Skeletal muscle tissue (tissue), 3 donors: ENCODE measurements at regions not wholly inside any gene's neighbourhood (a gene's known extent, or its start where the extent isn't known, plus 50 kb on each side); places are given as distances from the start of the nearest gene placed in this dataset.

Experiments
- H3K27ac ChIP-seq: one replicate; pipeline ENCODE4 v1.7.0; 2013; ENCODE audit warnings: mild to moderate bottlenecking, low read depth, low read length, inconsistent platforms
- H3K27me3 ChIP-seq, 3 donors: one replicate each; pipeline ENCODE4 v1.7.0; 2013; ENCODE audit warnings: low read length in 3 of 3; ENCODE audit not compliant: control insufficient read depth in 3 of 3, insufficient read depth in 3 of 3
- H3K36me3 ChIP-seq, 3 donors: one replicate each; pipeline ENCODE4 v1.7.0; 2013; ENCODE audit warnings: low read length in 3 of 3; ENCODE audit not compliant: control insufficient read depth in 3 of 3, insufficient read depth in 3 of 3
- H3K4me1 ChIP-seq, 3 donors: one replicate each; pipeline ENCODE4 v1.7.0; 2013; ENCODE audit warnings: low read length in 3 of 3, mild to moderate bottlenecking in 3 of 3; ENCODE audit not compliant: control insufficient read depth in 3 of 3, insufficient read depth in 3 of 3
- H3K4me3 ChIP-seq, 3 donors: one replicate each; pipeline ENCODE4 v1.7.0; 2013; ENCODE audit warnings: low read length in 3 of 3
- H3K9ac ChIP-seq, 3 donors: one replicate each; pipeline ENCODE4 v1.7.0; 2013; ENCODE audit warnings: low read length in 3 of 3, mild to moderate bottlenecking in 3 of 3, moderate library complexity in 2 of 3, low read depth in 1 of 3
- H3K9me3 ChIP-seq, 3 donors: one replicate each; pipeline ENCODE4 v1.7.0; 2013; ENCODE audit warnings: low read length in 3 of 3; ENCODE audit not compliant: control insufficient read depth in 3 of 3
- donor health status: Osteomylitis.

- Histone ChIP-seq H3K36me3 (no peaks in the 10 kb centered on the region), H3K4me1 (no peaks in the 10 kb centered on the region), H3K9me3 (no peaks in the 10 kb centered on the region), H3K27me3 (no peaks in the 10 kb centered on the region), H3K27ac (no peak overlapping the region), H3K9ac (no peak overlapping the region), H3K4me3 (no peak overlapping the region)
Measured at GRCh38 chr7:136136906-136137454, 159.8 kb upstream of the MTPN start.

GRCh38 chr7:136134503-136134902, 157.3 kb upstream of the MTPN start:
- Histone ChIP-seq H3K9ac (no peak overlapping the region), H3K4me3 (no peak overlapping the region), H3K36me3 (no peaks in the 10 kb centered on the region), H3K9me3 (no peaks in the 10 kb centered on the region), H3K27me3 (no peaks in the 10 kb centered on the region), H3K27ac (no peak overlapping the region), H3K4me1 (no peaks in the 10 kb centered on the region)

GRCh38 chr7:136133551-136133950, 156.4 kb upstream of the MTPN start:
- H3K9ac ChIP-seq = no peak overlapping the region
- H3K36me3 ChIP-seq = no peaks in the 10 kb centered on the region
- no peaks in the 10 kb centered on the region for H3K27me3 ChIP-seq
- H3K9me3 ChIP-seq = no peaks in the 10 kb centered on the region
- H3K27ac ChIP-seq = no peak overlapping the region
- H3K4me3 ChIP-seq = no peak overlapping the region
- no peaks in the 10 kb centered on the region for H3K4me1 ChIP-seq

- Histone ChIP-seq H3K9ac (no peak overlapping the region), H3K36me3 (no peaks in the 10 kb centered on the region), H3K27me3 (no peaks in the 10 kb centered on the region), H3K27ac (no peak overlapping the region), H3K9me3 (no peaks in the 10 kb centered on the region), H3K4me1 (no peaks in the 10 kb centered on the region), H3K4me3 (no peak overlapping the region)
Measured at GRCh38 chr7:136131304-136131630, 154.1 kb upstream of the MTPN start.

- Histone ChIP-seq H3K4me1 (no peaks in the 10 kb centered on the region), H3K4me3 (no peak overlapping the region), H3K27ac (no peak overlapping the region), H3K27me3 (no peaks in the 10 kb centered on the region), H3K9me3 (no peaks in the 10 kb centered on the region), H3K36me3 (no peaks in the 10 kb centered on the region), H3K9ac (no peak overlapping the region)
Measured at GRCh38 chr7:136130511-136131303, 153.5 kb upstream of the MTPN start.

GRCh38 chr7:136128050-136128449, 150.9 kb upstream of the MTPN start:
- H3K36me3 ChIP-seq = no peaks in the 10 kb centered on the region
- H3K27me3 ChIP-seq = no peaks in the 10 kb centered on the region
- H3K4me1 ChIP-seq = no peaks in the 10 kb centered on the region
- H3K9ac ChIP-seq = no peak overlapping the region
- no peaks in the 10 kb centered on the region for H3K9me3 ChIP-seq
- H3K27ac ChIP-seq = no peak overlapping the region
- H3K4me3 ChIP-seq = no peak overlapping the region

- Histone ChIP-seq H3K36me3 (no peaks in the 10 kb centered on the region), H3K4me3 (no peak overlapping the region), H3K4me1 (no peaks in the 10 kb centered on the region), H3K9ac (no peak overlapping the region), H3K27ac (no peak overlapping the region), H3K9me3 (no peaks in the 10 kb centered on the region), H3K27me3 (no peaks in the 10 kb centered on the region)
Measured at GRCh38 chr7:136123352-136123751, 146.2 kb upstream of the MTPN start.

GRCh38 chr7:136122026-136122425, 144.9 kb upstream of the MTPN start:
- H3K36me3 ChIP-seq = no peaks in the 10 kb centered on the region
- no peak overlapping the region for H3K27ac ChIP-seq
- no peaks in the 10 kb centered on the region for H3K27me3 ChIP-seq
- H3K4me3 ChIP-seq = no peak overlapping the region
- no peaks in the 10 kb centered on the region for H3K9me3 ChIP-seq
- no peak overlapping the region for H3K9ac ChIP-seq
- no peaks in the 10 kb centered on the region for H3K4me1 ChIP-seq

GRCh38 chr7:136117539-136117938, 140.4 kb upstream of the MTPN start:
- Histone ChIP-seq H3K4me3 (no peak overlapping the region), H3K36me3 (no peaks in the 10 kb centered on the region), H3K27me3 (no peaks in the 10 kb centered on the region), H3K9ac (no peak overlapping the region), H3K27ac (no peak overlapping the region), H3K9me3 (no peaks in the 10 kb centered on the region), H3K4me1 (no peaks in the 10 kb centered on the region)

GRCh38 chr7:136116186-136116585, 139.0 kb upstream of the MTPN start:
- H3K4me3 ChIP-seq = no peak overlapping the region
- no peak overlapping the region for H3K27ac ChIP-seq
- no peaks in the 10 kb centered on the region for H3K36me3 ChIP-seq
- H3K4me1 ChIP-seq = no peaks in the 10 kb centered on the region
- H3K27me3 ChIP-seq = no peaks in the 10 kb centered on the region
- H3K9ac ChIP-seq = no peak overlapping the region
- H3K9me3 ChIP-seq = no peaks in the 10 kb centered on the region
